Bronchial epithelial cell (primary cell): ENCODE measurements at regions not wholly inside any gene's neighbourhood (a gene's known extent, or its start where the extent isn't known, plus 50 kb on each side); places are given as distances from the start of the nearest gene placed in this dataset.

Source experiments
- DNase-seq: peaks from one replicate; pipeline ENCODE4 v3.0.0-alpha.2; 2010; ENCODE audit warnings: low read depth
- FAIRE-seq: peaks from 2 replicates; lab custom pipeline; 2011; peaks lifted over from hg19 to GRCh38; lab: Jason Lieb, UNC
- H3K27me3 ChIP-seq: 2 replicates; pipeline ENCODE4 v1.5.1; 2011; ENCODE audit warnings: low read length; ENCODE audit not compliant: control insufficient read depth, insufficient read depth
- H3K36me3 ChIP-seq: 2 replicates; pipeline ENCODE4 v1.5.1; 2011; ENCODE audit warnings: low read length; ENCODE audit not compliant: control insufficient read depth, insufficient read depth
- H3K4me3 ChIP-seq: 2 replicates; pipeline ENCODE4 v1.5.1; 2011; ENCODE audit warnings: mild to moderate bottlenecking, low read depth, low read length, control low read depth
- TF ChIP-seq, protein P1 (sequence below): IDR thresholded peaks from 2 replicates; pipeline ENCODE4 v1.5.1; 2011; ENCODE audit warnings: mild to moderate bottlenecking, moderate library complexity, low read length, control low read depth, inconsistent platforms; ENCODE audit not compliant: insufficient read depth, severe bottlenecking

DNA sequence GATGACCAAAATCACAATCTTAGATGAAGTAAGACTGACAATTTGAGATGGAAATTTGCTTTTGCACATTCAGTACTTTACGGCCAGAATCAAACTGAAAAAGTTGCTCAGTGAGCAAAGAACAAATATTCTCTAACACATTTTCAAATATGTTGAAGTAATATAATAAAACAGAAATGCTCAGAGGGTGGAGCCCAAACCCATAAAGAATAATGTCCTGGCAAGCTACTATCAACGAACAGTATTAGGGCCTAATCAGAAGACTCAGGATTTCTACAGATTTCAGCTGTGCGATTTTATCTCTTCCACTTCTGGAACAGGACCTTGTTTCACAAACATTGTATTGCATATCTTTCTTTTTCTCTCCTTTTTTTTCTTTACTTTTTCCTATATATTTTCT is 505.0 kb downstream of the TECRL start:
- TF ChIP-seq, protein P1, sequence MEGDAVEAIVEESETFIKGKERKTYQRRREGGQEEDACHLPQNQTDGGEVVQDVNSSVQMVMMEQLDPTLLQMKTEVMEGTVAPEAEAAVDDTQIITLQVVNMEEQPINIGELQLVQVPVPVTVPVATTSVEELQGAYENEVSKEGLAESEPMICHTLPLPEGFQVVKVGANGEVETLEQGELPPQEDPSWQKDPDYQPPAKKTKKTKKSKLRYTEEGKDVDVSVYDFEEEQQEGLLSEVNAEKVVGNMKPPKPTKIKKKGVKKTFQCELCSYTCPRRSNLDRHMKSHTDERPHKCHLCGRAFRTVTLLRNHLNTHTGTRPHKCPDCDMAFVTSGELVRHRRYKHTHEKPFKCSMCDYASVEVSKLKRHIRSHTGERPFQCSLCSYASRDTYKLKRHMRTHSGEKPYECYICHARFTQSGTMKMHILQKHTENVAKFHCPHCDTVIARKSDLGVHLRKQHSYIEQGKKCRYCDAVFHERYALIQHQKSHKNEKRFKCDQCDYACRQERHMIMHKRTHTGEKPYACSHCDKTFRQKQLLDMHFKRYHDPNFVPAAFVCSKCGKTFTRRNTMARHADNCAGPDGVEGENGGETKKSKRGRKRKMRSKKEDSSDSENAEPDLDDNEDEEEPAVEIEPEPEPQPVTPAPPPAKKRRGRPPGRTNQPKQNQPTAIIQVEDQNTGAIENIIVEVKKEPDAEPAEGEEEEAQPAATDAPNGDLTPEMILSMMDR: no peak
- no peak overlapping the region for H3K4me3 ChIP-seq
- DNase-seq: no peak
- no peaks in the 10 kb centered on the region for H3K27me3 ChIP-seq
- FAIRE-seq: no peak
- H3K36me3 ChIP-seq: no peaks in the 10 kb centered on the region

DNA sequence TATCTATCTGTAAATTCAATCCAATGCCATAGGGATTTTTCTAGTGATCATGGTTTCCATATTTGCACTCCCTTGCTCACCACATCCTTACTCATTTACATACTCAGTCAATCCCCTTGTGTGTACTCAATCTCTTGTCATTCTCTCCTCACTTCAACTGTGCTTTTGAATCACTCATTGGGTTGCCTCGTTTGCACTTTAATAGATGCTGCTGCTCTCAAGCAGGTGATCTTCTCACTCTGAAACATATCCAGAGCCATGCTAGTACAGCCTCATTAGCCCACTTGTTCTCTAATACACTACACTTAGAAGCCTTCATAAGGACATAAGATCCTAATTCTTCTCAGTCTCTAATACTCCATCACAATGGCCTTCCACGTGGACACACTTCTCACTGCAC is 507.9 kb downstream of the TECRL start:
- FAIRE-seq: no peak
- TF ChIP-seq, protein P1: no peak
- Histone ChIP-seq H3K4me3 (no peak overlapping the region), H3K27me3 (no peaks in the 10 kb centered on the region), H3K36me3 (no peaks in the 10 kb centered on the region)
- no peak for DNase-seq

DNA sequence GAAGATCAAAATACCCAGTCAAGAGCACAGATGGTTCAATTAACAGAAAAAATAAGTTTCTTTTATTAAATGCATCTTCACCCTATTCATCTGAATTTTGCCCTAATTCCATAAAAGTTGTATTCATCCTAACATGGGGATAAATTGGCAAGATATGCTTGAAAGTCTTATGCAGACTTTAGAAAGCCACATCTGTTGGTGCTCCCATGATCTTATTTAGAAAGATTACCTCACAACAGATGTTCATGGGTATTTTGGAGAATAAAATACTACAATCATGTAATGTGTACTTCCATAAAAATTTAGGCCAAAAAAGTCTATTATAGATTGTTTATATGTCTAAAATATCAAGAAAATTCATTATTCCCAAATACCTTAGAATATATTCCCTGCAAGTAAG is 510.3 kb downstream of the TECRL start:
- DNase-seq (no peak), FAIRE-seq (no peak)
- H3K36me3 ChIP-seq: no peaks in the 10 kb centered on the region
- no peaks in the 10 kb centered on the region for H3K27me3 ChIP-seq
- TF ChIP-seq, protein P1: no peak
- H3K4me3 ChIP-seq: no peak overlapping the region

DNA sequence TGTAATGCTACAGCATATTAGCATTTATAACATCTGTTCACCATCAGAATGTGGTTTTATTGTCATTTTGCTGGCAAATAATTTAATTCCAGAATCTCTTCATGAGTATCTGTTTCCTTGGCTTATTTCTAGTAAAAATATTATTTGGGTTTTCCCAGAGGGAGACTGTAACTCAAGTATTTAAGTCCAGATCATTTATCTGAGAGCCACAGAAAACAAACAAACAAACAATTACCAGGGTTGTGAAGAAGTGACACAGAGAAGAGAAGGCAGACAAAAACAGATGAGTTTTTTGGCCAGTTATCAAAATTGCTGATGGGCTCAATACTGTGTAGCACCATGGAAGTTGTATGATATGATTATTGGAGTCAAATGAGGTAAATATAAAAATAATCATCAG is 515.1 kb downstream of the TECRL start:
- DNase-seq (no peak), FAIRE-seq (no peak)
- Histone ChIP-seq H3K27me3 (no peaks in the 10 kb centered on the region), H3K4me3 (no peak overlapping the region), H3K36me3 (no peaks in the 10 kb centered on the region)
- TF ChIP-seq, protein P1: no peak

DNA sequence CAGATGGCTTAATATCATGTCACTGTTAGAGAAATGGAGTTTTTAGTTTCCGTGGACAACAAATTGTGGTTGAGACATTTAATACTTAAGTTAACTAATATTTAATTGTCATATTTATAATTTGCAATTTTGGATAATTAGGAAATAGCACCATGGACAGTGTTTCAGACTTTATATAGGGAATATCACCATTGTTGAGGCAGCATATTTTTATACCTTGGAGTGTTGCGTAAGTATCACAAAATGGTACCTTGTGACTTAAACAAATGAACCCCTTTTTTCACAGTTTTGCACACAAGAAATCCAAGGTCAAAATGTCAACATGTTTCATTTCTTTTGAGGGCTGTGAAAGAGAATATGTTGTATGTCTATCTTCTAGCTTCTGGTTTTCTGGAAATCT is 539.9 kb downstream of the TECRL start:
- no peak for DNase-seq
- FAIRE-seq: no peak
- no peaks in the 10 kb centered on the region for H3K27me3 ChIP-seq
- no peaks in the 10 kb centered on the region for H3K36me3 ChIP-seq
- H3K4me3 ChIP-seq: no peak overlapping the region
- TF ChIP-seq, protein P1: no peak

DNA sequence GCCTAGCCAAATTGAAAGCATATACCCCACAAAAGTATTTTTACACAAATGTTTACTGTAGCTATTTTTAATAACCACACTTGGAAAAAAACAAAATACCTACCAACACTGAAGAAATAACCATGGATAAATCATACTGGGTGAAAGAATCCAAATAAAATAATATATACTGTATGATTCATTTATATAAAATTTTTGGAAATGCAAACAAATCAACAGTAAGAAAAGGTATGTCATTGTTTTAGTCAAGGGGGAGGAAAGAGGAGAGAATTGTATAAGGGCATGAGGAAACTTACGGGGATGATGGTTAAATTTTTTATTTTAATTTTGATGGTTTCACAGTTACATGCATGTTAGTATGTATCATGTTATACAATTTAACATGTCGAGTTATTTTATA is 557.8 kb downstream of the TECRL start:
- Histone ChIP-seq H3K4me3 (no peak overlapping the region), H3K36me3 (no peaks in the 10 kb centered on the region), H3K27me3 (no peaks in the 10 kb centered on the region)
- FAIRE-seq: no peak
- TF ChIP-seq, protein P1: no peak
- no peak for DNase-seq
